ENCODE measurements at regions not wholly inside any gene's neighbourhood (a gene's known extent, or its start where the extent isn't known, plus 50 kb on each side); places are given as distances from the start of the nearest gene placed in this dataset.

- H3K4me3 ChIP-seq (ENCODE audit: low read depth, low read length): no peak overlapping the region
- no peak for TF ChIP-seq CTCF (IDR thresholded peaks at IDR 0.05; ENCODE audit: borderline replicate concordance, insufficient read depth, low read depth, low read length)
These were observed 207.1 kb downstream of the TRAM1L1 start for GRCh38 chr4:116878280-116878679.

- H3K4me3 ChIP-seq (ENCODE audit: low read depth, low read length): no peak overlapping the region
- no peak for TF ChIP-seq CTCF (IDR thresholded peaks at IDR 0.05; ENCODE audit: borderline replicate concordance, insufficient read depth, low read depth, low read length)
These were observed 208.3 kb downstream of the TRAM1L1 start for GRCh38 chr4:116877069-116877468.

GRCh38 chr4:116872941-116873340 lies 212.4 kb downstream of the TRAM1L1 start:
- no peak for TF ChIP-seq CTCF (IDR thresholded peaks at IDR 0.05; ENCODE audit: borderline replicate concordance, insufficient read depth, low read depth, low read length)
- H3K4me3 ChIP-seq (ENCODE audit: low read depth, low read length): no peak overlapping the region

GRCh38 chr4:116872308-116872707 lies 213.1 kb downstream of the TRAM1L1 start:
- no peak overlapping the region for H3K4me3 ChIP-seq (ENCODE audit: low read depth, low read length)
- TF ChIP-seq CTCF (IDR thresholded peaks at IDR 0.05; ENCODE audit: borderline replicate concordance, insufficient read depth, low read depth, low read length): no peak

GRCh38 chr4:116870686-116871085 lies 214.7 kb downstream of the TRAM1L1 start:
- TF ChIP-seq CTCF (IDR thresholded peaks at IDR 0.05; ENCODE audit: borderline replicate concordance, insufficient read depth, low read depth, low read length): no peak
- no peak overlapping the region for H3K4me3 ChIP-seq (ENCODE audit: low read depth, low read length)

GRCh38 chr4:116866106-116866505 lies 219.3 kb downstream of the TRAM1L1 start:
- H3K4me3 ChIP-seq (ENCODE audit: low read depth, low read length): no peak overlapping the region
- TF ChIP-seq CTCF (IDR thresholded peaks at IDR 0.05; ENCODE audit: borderline replicate concordance, insufficient read depth, low read depth, low read length): no peak

- no peak for TF ChIP-seq CTCF (IDR thresholded peaks at IDR 0.05; ENCODE audit: borderline replicate concordance, insufficient read depth, low read depth, low read length)
- no peak overlapping the region for H3K4me3 ChIP-seq (ENCODE audit: low read depth, low read length)
These were observed 222.8 kb downstream of the TRAM1L1 start for GRCh38 chr4:116862592-116862991.

Data from GM12875 (cell line).